NB4 (cell line): ENCODE measurements at regions not wholly inside any gene's neighbourhood (a gene's known extent, or its start where the extent isn't known, plus 50 kb on each side); places are given as distances from the start of the nearest gene placed in this dataset.

Source experiments
- DNase-seq: peaks from one replicate; pipeline ENCODE4 v3.0.0; 2010; ENCODE audit warnings: low read depth
- H3K4me3 ChIP-seq: one replicate; pipeline ENCODE4 v1.5.1; 2011; ENCODE audit warnings: mild to moderate bottlenecking, low read depth, low read length, moderate library complexity
- CTCF ChIP-seq: IDR thresholded peaks from one replicate; pipeline ENCODE4 v1.5.1; 2012; ENCODE audit warnings: low read depth, low read length
- MAX ChIP-seq: IDR thresholded peaks from 2 replicates; pipeline ENCODE4 v1.6.1; 2011; ENCODE audit warnings: low read depth, low read length
- MYC ChIP-seq: IDR thresholded peaks from 2 replicates; pipeline ENCODE4 v1.6.1; 2011; ENCODE audit warnings: low read depth, low read length
- POLR2A ChIP-seq: IDR thresholded peaks from 2 replicates; pipeline ENCODE4 v1.6.1; 2011; ENCODE audit warnings: mild to moderate bottlenecking; ENCODE audit not compliant: insufficient read length; ENCODE audit errors: extremely low read depth

- H3K4me3 ChIP-seq: no peak overlapping the region
- TF ChIP-seq CTCF: no peak
- TF ChIP-seq POLR2A: no peak
- TF ChIP-seq MAX: no peak
- no peak for TF ChIP-seq MYC
- DNase-seq: no peak
Observed at GRCh38 chr2:161564906-161565305, 59.3 kb upstream of the SLC4A10 start.

GRCh38 chr2:161569401-161569800 lies 54.8 kb upstream of the SLC4A10 start:
- no peak for DNase-seq
- no peak overlapping the region for H3K4me3 ChIP-seq
- no peak for TF ChIP-seq POLR2A
- no peak for TF ChIP-seq MYC
- TF ChIP-seq MAX: no peak
- TF ChIP-seq CTCF: no peak

- H3K4me3 ChIP-seq: no peak overlapping the region
- TF ChIP-seq POLR2A (no peak), CTCF (no peak), MYC (no peak), MAX (no peak)
- DNase-seq: no peak
Observed at GRCh38 chr2:161570424-161571050, 53.7 kb upstream of the SLC4A10 start.

GRCh38 chr2:161571051-161571429 lies 53.2 kb upstream of the SLC4A10 start:
- no peak overlapping the region for H3K4me3 ChIP-seq
- no peak for DNase-seq
- TF ChIP-seq CTCF: no peak
- TF ChIP-seq POLR2A: no peak
- no peak for TF ChIP-seq MAX
- TF ChIP-seq MYC: no peak
